HG03432 (cell line): ENCODE measurements at regions not wholly inside any gene's neighbourhood (a gene's known extent, or its start where the extent isn't known, plus 50 kb on each side); places are given as distances from the start of the nearest gene placed in this dataset.
"Not testable (repeated sequence)": the region's sequence is repeated elsewhere in the genome, so short reads cannot be mapped to it uniquely, and the experiment has no call there.

Source experiments
- ATAC-seq: cut with Tn5 transposase; IDR thresholded peaks from one replicate; pipeline ENCODE4 v1.9.1; 2021; ENCODE audit warnings: mild to moderate bottlenecking, moderate library complexity; ENCODE audit not compliant: unreplicated experiment

DNA sequence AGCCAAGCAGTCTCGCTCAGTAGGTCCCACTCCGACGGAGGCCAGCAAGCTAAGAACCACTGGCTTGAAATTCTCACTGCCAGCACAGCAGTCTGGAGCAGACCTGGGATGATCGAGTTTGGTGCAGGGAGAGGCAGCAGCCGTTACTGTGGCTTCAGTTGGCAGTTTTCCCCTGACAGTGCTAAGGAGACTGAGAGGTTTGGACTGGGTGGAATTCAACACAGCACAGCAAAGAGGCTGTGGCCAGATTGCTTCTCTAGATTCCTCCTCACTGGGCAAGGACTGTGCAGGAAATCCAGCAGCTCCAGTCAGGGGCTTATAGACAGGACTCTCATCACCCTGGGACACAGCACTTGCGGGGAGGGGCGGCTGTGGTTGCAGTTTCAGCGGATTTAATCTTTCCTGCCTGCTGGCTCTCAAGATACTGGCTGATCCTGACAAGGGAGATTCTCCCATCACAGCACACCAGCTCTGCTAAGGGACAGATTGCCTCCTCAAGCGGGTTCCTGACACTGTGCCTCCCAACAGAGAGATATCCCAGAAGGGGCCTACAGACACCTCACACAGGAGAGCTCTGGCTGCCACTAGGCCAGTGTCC is 122.1 kb downstream of the YIPF5 start:
- no peak for ATAC-seq

DNA sequence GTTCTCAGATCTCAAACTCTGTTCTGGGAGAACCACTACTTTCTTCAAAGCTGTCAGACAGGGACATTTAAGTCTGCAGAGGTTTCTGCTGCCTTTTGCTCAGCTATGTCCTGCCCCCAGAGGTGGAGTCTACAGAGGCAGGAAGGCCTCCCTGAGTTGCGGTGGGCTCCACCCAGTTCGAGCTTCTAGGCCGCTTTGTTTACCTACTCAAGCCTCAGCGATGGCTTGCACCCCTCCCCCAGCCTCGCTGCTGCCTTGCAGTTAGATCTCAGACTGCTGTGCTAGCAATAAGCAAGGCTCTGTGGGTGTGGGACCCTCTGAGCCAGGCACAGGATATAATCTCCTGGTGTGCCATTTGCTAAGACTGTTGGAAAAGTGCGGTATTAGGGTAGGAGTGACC is 115.1 kb downstream of the YIPF5 start:
- ATAC-seq = not testable (repeated sequence)

DNA sequence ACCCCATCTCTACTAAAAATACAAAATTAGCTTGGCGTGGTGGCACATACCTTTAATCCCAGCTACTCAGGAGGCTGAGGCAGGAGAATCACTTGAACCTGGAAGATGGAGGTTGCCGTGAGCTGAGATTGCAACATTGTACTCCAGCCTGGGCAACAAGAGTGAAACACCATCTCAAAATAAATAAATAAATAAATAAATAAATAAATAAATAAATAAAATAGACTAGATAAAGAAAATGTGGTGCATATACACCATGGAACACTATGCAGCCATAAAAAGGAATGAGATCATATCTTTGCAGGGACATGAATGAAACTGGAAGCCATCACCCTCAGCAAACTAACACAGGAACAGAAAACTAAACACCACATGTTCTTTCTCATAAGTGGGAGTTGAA is 110.4 kb downstream of the YIPF5 start:
- not testable (repeated sequence) for ATAC-seq

- ATAC-seq = no peak
Measured at GRCh38 chr5:144060598-144060997, 109.9 kb downstream of the YIPF5 start.

DNA sequence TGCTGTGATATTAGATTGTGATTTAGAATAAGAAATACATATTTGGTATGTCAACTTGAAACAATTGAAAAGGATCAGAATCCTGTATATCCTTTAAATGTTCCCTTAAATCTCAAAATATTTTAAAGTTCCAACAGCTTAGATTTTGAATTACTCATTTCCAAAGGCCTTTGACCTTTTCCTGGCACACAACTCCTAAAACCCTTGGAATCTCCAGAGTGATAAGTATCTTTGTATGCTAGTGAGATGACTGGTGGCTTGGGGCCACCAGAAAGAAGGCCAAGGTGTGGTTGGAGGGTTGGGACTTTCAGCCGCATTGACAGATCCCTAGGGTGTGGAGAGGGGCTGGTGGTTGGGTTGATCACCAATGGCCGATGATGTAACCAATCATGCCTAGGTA is 104.7 kb downstream of the YIPF5 start:
- no peak for ATAC-seq

- no peak for ATAC-seq
Measured at GRCh38 chr5:144072518-144072927, 97.9 kb downstream of the YIPF5 start.

DNA sequence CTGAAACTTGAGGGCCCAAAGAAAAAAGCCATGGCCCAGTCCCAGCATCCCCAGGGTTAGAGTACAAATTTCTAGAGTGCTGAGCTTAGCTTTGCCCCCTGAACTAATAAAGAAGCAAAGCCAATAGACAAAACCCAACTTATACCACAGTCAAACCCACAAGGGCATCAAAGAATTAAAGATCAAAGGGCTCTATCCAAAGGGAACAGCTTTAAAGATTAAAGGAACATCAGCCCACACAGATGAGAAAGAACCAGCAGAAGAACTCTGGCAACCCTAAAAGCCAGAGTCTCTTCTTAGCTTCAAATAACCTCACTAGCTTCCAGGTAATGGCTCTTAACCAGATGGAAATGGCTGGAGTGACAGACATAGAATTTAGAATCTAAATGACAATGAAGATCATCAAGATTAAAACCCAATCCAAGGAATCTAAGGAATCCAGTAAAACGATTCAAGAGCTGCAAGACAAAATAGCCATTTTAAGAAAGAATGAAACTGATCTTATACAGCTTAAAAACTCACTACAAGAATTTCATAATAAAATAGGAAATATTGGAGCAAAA is 93.9 kb downstream of the YIPF5 start:
- ATAC-seq = no peak

GRCh38 chr5:144083185-144083584 is 87.3 kb downstream of the YIPF5 start:
- ATAC-seq = no peak

DNA sequence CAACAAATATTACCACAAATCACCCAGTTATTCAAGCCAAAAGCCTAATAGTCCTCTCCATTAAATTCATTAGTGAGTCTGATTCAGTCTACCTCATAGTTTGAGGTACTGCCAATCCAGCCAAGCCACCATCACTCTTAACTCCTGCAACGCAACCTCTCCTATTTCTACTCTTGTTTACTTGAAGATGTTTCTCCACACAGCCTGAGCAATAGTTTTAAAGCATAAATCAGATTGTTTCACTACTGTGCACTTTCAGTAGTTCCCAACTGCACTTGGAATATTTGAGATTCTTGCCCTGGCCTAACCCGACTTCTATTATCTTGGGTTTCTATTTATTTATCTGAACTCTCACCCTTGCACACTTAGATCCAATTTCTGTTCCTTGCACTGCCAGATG is 85.5 kb downstream of the YIPF5 start:
- no peak for ATAC-seq

GRCh38 chr5:144085381-144085780 is 85.1 kb downstream of the YIPF5 start:
- ATAC-seq = no peak

GRCh38 chr5:144086295-144086694 is 84.2 kb downstream of the YIPF5 start:
- ATAC-seq = no peak

- ATAC-seq = no peak
Measured at GRCh38 chr5:144087576-144087975, 82.9 kb downstream of the YIPF5 start.

- ATAC-seq = no peak
Measured at GRCh38 chr5:144088206-144089064, 82.0 kb downstream of the YIPF5 start.

- peak; percentile 82 for ATAC-seq
Measured at GRCh38 chr5:144089401-144090021, 80.9 kb downstream of the YIPF5 start.

- no peak for ATAC-seq
Measured at GRCh38 chr5:144092508-144092907, 78.0 kb downstream of the YIPF5 start.

DNA sequence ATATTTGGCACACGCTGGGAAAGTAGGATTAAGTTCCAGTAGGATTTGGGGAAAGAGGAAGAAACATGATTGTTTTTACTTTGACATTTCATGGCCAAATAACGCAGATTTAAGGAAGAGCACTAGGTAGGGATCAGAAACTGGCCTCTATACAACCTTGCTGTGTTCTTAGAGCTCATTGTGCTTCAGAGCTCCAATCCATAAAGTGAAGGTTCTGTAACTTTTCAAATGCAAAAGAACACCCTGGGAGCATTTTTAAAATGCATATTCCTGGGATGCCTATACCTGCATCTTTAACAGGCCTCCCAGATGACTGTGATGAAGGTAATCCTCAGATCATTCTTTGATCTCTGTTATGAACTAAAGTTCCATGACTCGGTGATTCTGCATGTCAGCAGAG is 77.1 kb downstream of the YIPF5 start:
- no peak for ATAC-seq

DNA sequence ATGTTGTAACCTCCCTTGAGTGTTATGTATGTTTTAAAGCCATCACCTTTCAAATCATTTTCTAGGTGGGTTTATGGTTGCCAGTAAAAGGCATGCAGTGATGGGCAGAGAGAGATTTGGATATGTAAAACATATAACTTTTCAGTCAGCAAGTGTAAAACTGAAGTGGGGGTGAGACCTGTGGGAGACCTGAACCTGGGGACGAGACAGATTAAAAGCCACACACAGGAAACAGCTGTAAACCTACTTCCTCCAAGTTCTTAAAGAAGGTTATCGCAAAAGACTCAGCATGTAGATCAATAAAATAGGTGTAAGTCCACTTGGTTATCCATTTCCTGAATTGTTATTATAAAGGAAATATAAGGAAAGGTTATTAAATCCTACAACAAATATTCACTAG is 76.6 kb downstream of the YIPF5 start:
- ATAC-seq = no peak

- no peak for ATAC-seq
Measured at GRCh38 chr5:144100702-144101101, 69.8 kb downstream of the YIPF5 start.

DNA sequence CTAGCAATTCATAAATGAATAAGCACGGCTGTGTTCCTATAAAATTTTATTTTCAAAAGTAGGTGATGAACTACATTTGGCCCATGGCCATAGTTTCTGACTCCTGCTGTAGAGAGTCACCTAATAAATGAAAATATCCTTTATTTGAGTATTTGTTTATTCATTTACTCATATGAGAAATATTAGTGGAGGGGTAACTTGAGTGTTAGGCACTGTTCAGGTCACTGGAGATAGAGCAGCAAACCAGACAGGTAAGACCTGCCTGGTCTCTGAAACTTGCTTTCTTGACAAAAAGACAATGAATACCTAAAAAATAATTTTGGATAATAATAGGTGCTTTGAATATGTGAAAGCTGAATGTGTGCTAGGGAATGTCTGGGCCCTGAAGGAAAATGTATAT is 68.8 kb downstream of the YIPF5 start:
- ATAC-seq = no peak

DNA sequence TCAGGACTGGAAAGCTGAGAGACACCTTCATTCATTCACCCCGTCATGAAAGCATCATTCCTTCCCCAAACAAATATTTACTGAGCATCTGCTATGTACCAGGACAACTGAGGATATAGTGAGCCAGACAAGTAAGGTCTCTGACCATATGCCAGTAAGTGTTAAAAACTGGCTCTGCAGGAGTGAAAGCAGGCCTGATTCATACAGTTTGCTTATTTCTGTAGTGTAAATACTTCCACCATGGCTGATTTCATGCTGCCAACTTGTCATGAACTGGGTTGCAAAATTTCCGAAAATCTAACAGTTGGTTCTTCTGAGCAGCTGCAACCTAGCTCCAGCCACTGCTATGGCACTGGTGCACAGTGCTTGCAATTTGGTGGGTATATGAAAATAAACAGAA is 68.1 kb downstream of the YIPF5 start:
- no peak for ATAC-seq

GRCh38 chr5:144102979-144103378 is 67.5 kb downstream of the YIPF5 start:
- ATAC-seq = no peak
